Hippocampal formation (tissue), 2 donors: ENCODE measurements at regions not wholly inside any gene's neighbourhood (a gene's known extent, or its start where the extent isn't known, plus 50 kb on each side); places are given as distances from the start of the nearest gene placed in this dataset.
"Not testable (repeated sequence)": the region's sequence is repeated elsewhere in the genome, so short reads cannot be mapped to it uniquely, and the experiment has no call there.

Source experiments
- DNase-seq, 2 donors: peaks; one replicate each; lab custom pipeline; 2025; lab: John Stamatoyannopoulos, UW

- no peak for DNase-seq
These were observed 488.9 kb downstream of the PCNX1 start for GRCh38 chr14:71396050-71396677.

- no peak for DNase-seq
These were observed 490.1 kb downstream of the PCNX1 start for GRCh38 chr14:71397371-71397770.

- no peak for DNase-seq
These were observed 491.2 kb downstream of the PCNX1 start for GRCh38 chr14:71398450-71398849.

DNA sequence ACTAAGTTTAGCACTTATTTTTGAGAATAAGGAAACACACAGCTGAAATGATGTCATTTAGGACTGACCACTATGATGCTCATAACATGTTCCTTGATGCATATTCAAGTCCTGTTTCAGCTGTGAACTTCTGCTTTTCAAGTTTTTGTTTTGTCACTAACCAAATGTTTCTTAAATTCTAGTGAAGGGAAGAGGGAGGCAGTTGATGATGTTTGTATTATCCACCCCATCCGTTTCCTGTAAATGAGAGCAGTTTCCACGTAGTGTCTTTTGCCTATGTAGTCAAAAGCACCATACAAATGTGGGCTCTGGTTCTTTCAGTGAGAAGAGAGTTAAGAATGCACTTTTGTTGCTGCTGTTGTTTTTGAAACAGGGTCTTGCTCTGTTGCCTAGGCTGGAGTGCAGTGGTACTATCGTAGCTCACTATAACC, 491.8 kb downstream of the PCNX1 start:
- no peak for DNase-seq

GRCh38 chr14:71400871-71401321, 493.6 kb downstream of the PCNX1 start:
- DNase-seq, result no peak

DNA sequence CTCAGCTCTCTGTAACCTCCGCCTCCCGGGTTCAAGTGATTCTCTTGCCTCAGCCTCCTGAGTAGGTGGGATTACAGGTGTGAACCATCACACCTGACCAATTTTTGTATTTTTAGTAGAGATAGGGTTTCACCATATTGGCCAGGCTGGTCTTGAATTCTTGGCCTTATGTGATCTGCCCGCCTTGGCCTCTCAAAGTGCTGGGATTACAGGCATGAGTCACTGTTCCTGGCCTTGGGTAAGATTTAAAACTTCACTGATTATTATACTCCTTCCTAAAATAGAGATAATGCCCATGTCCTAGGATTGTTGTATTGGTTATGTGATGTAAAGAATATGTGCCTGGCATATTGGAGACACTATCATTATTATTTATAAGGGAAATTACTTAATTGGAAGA, 495.2 kb downstream of the PCNX1 start:
- not testable (repeated sequence) for DNase-seq

GRCh38 chr14:71403656-71404055, 496.4 kb downstream of the PCNX1 start:
- no peak for DNase-seq

- DNase-seq, result no peak
These were observed 498.4 kb downstream of the PCNX1 start for GRCh38 chr14:71405676-71406075.

DNA sequence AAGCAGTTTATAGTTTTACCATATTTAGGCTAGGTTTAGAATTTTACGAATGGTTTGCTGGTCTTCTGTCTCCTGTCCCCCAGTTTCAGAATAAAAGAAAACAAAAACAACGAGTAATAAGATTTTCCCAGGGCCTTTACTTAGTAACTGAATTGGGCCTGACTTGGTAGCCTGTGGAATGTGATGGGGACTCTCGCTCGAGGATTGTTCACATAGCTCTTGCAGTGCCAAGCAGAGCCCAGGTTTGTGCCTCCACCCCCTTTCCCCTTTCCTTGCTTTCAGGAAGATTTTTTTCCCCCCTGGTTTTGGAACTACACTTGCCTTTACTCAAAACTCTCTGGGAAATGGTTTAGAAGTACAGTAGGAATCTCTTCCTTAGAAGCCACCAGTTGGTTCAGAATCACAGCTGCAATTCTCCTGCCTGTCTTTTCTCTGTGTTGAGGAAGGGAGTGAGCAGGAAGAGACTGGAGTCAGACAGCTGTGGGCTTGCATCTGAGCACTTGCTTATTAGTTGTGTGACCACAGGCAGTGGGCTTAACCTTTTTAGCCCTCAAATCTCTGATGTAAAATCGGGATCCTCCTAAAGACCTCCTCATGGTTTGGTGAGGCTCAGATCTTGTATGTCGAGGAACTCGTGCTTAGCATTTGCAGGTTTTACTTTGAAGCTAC, 501.2 kb downstream of the PCNX1 start:
- no peak for DNase-seq

DNA sequence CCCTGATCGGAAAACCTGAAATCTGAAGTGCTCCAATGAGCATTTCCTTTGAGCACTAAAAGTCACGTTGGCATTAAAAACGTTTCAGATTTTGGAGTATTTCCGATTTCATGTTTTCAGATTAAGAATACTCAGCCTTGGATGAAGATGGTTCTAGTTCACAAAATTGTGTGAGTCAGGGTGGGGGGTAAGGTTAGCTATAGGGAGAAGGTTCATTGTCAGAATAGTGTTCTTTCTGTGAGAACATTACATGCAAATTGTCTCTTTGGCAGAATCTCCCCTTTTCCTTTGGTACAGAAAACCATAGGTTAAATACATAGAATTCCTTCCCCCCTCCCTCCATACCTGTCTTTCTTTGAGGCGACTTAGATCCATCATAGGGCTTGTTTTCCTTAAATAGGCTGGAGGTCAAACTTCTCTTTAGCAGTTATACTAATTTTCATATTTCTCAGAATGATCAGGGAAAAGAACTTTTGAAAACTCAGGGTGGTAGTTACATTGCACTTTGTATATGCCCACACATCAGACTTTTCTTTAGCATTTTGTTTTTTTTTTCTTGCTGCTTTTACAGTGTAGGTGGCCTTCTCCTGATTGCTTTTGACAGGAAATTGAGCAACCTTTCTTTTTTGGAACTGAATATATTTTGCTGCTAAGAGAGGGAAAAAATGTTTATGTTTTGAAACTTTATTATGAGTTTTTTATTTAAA, 503.5 kb downstream of the PCNX1 start:
- DNase-seq, result no peak

- DNase-seq, result no peak
These were observed 504.0 kb downstream of the PCNX1 start for GRCh38 chr14:71411285-71411595.

- DNase-seq, result no peak
These were observed 504.5 kb downstream of the PCNX1 start for GRCh38 chr14:71411738-71412137.

DNA sequence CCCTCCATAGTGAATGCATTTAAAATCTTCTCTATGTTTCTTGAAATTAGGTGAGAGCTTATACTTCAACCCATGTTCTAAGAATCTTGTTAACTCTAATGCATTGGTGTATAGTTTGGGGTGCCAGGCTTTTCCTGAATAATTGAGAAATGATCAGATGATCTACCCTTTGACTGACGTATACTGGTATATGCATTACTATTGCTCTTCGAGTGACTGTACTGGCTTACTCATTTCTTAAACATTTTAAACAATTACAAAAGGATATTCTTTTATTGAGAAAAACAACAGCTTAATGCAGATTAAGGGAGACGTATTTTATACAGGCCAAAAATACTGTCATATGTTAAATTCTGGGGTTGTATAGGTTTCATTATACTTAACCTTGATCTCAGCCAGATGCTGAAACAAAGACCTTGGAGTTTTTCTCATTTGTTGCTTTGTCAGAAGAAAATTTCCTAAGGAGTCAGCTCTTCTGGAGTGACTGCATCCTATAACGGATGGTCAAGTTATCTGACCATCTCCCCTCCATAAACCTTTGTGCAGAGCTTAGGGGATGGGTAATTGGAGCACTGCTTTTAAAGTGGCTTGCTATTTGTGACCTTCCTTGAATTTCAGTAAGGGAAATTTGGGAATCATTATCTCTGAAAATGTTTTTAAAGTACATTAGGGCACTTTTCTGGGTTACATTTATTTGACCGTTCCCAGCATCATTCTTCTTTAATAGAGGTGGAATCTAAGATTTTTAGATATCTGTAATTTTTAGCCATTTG, 507.6 kb downstream of the PCNX1 start:
- DNase-seq, result no peak

DNA sequence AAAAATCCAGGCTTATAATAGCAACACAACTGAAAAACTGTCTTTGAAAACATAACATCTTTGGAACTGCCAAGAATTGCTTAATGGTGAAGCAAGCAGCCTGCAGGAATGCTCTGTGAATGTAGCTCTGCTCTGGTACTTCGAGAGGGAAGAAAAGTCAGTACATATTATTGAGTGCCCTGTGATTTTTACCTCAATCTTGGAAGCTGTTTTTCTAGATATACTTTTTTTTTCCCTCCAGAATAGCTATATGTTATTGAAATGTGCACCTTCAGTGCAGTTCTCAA, 508.1 kb downstream of the PCNX1 start:
- DNase-seq, result no peak

- no peak for DNase-seq
These were observed 509.1 kb downstream of the PCNX1 start for GRCh38 chr14:71416392-71416791.

DNA sequence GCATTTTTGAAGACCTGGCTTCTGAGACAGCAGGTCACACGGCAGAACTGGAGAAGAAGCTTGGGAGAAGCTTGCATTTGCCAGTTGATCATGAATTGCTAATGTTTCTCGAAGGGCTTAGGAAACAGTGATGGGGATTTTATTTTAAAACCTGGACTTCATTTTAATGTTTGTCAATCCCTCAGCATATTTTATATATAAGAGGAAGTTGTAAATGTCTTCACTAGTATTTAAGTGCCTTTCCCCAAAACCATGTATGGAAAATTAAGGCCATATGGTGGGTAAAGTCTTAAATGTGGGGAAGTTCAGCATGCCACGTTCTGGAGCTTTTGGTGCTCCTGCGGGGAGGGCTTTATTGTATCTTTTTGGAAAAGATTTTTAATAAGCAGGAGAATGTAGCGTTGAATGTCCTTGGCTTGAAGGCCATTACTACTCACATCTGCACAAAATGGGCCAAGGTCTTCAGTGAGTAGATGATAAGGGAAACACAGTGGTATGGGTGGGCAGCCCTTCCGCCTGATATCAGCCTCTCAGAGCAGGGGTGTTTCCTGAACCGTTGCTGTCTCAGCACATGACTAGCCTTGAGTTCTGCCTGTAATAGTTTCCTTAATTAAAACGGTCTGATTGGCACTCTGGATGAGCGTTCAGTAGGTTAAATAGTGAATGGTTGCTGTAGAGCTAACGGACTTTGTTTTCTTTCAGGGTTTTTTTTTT, 511.4 kb downstream of the PCNX1 start:
- no peak for DNase-seq

GRCh38 chr14:71423481-71423880, 508.7 kb upstream of the RGS6 start:
- no peak for DNase-seq

DNA sequence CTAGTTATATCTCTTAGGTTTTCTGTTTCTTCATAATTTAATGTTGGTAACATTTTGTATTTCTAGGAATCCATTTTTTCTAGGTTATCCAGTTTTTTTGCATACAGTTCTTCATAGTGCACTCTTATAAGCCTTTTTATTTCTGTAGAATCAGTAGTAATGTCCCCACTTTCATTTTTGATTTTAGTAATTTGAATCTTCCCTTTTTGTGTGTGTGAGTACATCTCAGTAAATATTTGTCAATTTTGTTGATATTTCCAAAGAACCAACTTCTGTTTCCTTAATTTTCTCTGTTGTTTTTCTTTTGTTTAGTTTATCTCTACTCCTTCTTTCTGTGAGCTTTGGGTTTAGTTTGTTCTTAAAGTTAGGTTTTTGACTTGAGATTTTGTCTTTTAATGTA, 507.3 kb upstream of the RGS6 start:
- no peak for DNase-seq

- no peak for DNase-seq
These were observed 506.2 kb upstream of the RGS6 start for GRCh38 chr14:71426001-71426400.

GRCh38 chr14:71429902-71430301, 502.3 kb upstream of the RGS6 start:
- no peak for DNase-seq

- no peak for DNase-seq
These were observed 501.9 kb upstream of the RGS6 start for GRCh38 chr14:71430321-71430677.

- no peak for DNase-seq
These were observed 501.4 kb upstream of the RGS6 start for GRCh38 chr14:71430678-71431376.
